ENCODE measurements at regions not wholly inside any gene's neighbourhood (a gene's known extent, or its start where the extent isn't known, plus 50 kb on each side); places are given as distances from the start of the nearest gene placed in this dataset.
A peak's percentile ranks its signal among the peaks of the same experiment; 100 is the strongest.

DNA sequence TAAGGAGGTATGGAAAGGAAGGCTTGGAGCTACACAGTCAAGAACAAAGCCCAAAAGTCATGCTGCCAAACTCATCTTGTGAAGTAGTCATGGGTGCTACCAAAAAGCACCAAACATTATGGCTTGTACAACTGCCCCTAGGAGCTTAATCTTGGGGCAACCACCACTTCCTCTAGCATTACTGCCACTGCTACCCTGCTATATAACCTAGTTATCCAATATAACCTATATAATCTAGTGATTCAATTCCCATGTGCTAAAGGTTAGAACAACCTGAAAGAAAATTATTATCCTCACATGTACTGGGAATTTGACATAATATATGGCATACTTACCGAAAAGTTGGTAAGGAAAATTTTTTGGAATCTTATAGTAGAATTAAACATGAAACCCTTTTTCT is 102.6 kb upstream of the RBBP8 start:
- Histone ChIP-seq H3K36me3 (ENCODE audit: control insufficient read depth in 3 of 3, insufficient read depth in 2 of 3, low read depth in 1 of 3, low read length in 3 of 3) (peaks cover 0 to 2% (median 0%) of the 10 kb centered on the region in 3 donors), H3K4me3 (ENCODE audit: low read depth in 1 of 3, low read length in 3 of 3) (no peak overlapping the region), H3K27ac (ENCODE audit: low read depth in 1 of 3, low read length in 2 of 3) (no peak overlapping the region), H3K9me3 (ENCODE audit: control insufficient read depth in 2 of 2, insufficient read depth in 1 of 2, low read depth in 1 of 2, low read length in 1 of 2) (no peaks in the 10 kb centered on the region), H3K27me3 (ENCODE audit: control insufficient read depth in 3 of 3, insufficient read depth in 3 of 3, low read length in 3 of 3) (no peaks in the 10 kb centered on the region), H3K4me1 (ENCODE audit: control insufficient read depth in 3 of 3, insufficient read depth in 2 of 3, low read depth in 1 of 3, low read length in 2 of 3) (peaks cover 0 to 9% (median 2%) of the 10 kb centered on the region in 3 donors)
- no peak for FAIRE-seq
- no peak for DNase-seq
- 93 to 100% (median 94%) methylated on average over 1 of the region's 1 CpG for whole genome bisulfite sequencing, 3 donors

DNA sequence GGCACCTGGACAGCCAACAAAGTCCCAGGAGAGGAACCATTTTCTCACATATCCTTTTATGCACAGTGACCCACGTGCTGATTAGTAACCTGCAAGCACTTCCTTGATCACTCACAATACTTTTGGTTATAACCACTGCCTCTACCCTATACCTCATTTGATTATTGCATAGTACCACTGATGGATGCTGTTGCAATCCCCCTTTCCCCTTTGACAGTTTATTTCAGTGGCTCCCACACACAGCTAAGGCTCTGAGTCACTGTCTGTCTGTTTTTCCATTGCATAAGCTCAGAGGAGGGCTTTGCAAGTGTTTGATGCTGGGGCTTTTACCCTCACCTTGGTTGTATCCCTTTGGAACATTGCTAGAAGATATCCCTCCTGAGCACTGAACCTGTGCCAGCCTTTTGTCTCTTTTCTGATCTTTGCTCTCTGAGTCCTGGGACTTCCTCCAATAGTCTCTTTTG is 101.7 kb upstream of the RBBP8 start:
- Histone ChIP-seq H3K9me3 (ENCODE audit: control insufficient read depth in 2 of 2, insufficient read depth in 1 of 2, low read depth in 1 of 2, low read length in 1 of 2) (no peaks in the 10 kb centered on the region), H3K27ac (ENCODE audit: low read depth in 1 of 3, low read length in 2 of 3) (no peak overlapping the region), H3K36me3 (ENCODE audit: control insufficient read depth in 3 of 3, insufficient read depth in 2 of 3, low read depth in 1 of 3, low read length in 3 of 3) (peaks cover 0 to 1% (median 0%) of the 10 kb centered on the region in 3 donors), H3K27me3 (ENCODE audit: control insufficient read depth in 3 of 3, insufficient read depth in 3 of 3, low read length in 3 of 3) (no peaks in the 10 kb centered on the region), H3K4me3 (ENCODE audit: low read depth in 1 of 3, low read length in 3 of 3) (no peak overlapping the region), H3K4me1 (ENCODE audit: control insufficient read depth in 3 of 3, insufficient read depth in 2 of 3, low read depth in 1 of 3, low read length in 2 of 3) (peaks cover 0 to 9% (median 2%) of the 10 kb centered on the region in 3 donors)
- FAIRE-seq (no peak), DNase-seq (peak; percentile 15 to 35)
- 11 to 27% (median 12%) methylated on average over 1 of the region's 1 CpG for WGBS, 3 donors

DNA sequence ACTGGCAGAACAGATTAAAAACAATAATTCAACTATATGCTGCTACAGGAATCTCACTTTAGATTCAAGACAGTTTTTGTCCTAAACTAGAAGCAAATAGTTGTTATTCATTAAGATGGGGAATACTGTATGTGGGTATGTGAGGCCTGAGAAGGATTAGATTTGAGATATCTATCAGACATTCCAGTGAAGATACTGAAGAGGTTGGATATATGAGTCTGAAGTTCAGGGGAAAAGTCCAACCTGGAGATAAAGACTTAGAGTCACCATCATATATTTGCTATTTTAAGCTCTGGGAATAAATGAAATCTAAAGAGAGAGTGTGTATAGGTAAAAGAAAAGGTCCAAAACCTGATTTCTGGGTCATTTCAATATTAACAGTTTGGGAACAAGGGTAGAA is 96.2 kb upstream of the RBBP8 start:
- FAIRE-seq: no peak
- H3K4me1 ChIP-seq (ENCODE audit: control insufficient read depth in 3 of 3, insufficient read depth in 2 of 3, low read depth in 1 of 3, low read length in 2 of 3): peaks cover 3 to 25% (median 6%) of the 10 kb centered on the region in 3 donors
- H3K27ac ChIP-seq (ENCODE audit: low read depth in 1 of 3, low read length in 2 of 3): peak overlapping the region in 2 of 3 donors; percentile 6 to 60

DNA sequence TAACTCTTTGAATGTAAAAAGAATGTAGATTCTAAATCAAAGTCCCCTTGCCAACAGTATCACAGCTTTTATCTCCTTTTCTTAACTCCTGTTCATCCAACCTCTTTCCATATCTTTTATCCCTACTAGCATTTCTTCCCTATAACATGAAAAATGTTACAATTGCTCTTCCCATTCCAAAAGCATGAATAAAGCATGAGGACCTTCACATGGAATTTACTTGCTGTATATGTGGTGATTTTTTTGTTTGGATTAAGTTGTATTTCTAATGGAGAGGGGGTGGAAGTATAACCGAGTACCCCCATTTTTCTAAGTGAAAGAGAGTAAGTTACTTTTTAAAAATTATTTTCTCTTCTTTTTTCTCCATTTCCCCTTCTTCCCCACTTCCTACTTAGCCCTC is 94.9 kb upstream of the RBBP8 start:
- peaks cover 3 to 22% (median 6%) of the 10 kb centered on the region in 3 donors for H3K4me1 ChIP-seq (ENCODE audit: control insufficient read depth in 3 of 3, insufficient read depth in 2 of 3, low read depth in 1 of 3, low read length in 2 of 3)
- FAIRE-seq: no peak
- H3K27ac ChIP-seq (ENCODE audit: low read depth in 1 of 3, low read length in 2 of 3): no peak overlapping the region
- WGBS, 3 donors: 91 to 97% (median 94%) methylated on average over 1 of the region's 1 CpG
- no peak for DNase-seq
- H3K27me3 ChIP-seq (ENCODE audit: control insufficient read depth in 3 of 3, insufficient read depth in 3 of 3, low read length in 3 of 3): no peaks in the 10 kb centered on the region
- H3K9me3 ChIP-seq (ENCODE audit: control insufficient read depth in 2 of 2, insufficient read depth in 1 of 2, low read depth in 1 of 2, low read length in 1 of 2): no peaks in the 10 kb centered on the region
- no peaks in the 10 kb centered on the region for H3K36me3 ChIP-seq (ENCODE audit: control insufficient read depth in 3 of 3, insufficient read depth in 2 of 3, low read depth in 1 of 3, low read length in 3 of 3)
- no peak overlapping the region for H3K4me3 ChIP-seq (ENCODE audit: low read depth in 1 of 3, low read length in 3 of 3)

More for the DNA sequence above, 96.2 kb upstream of the RBBP8 start:
- DNase-seq: peak; percentile 52 to 76
- Histone ChIP-seq H3K9me3 (ENCODE audit: control insufficient read depth in 2 of 2, insufficient read depth in 1 of 2, low read depth in 1 of 2, low read length in 1 of 2) (no peaks in the 10 kb centered on the region), H3K27me3 (ENCODE audit: control insufficient read depth in 3 of 3, insufficient read depth in 3 of 3, low read length in 3 of 3) (no peaks in the 10 kb centered on the region), H3K36me3 (ENCODE audit: control insufficient read depth in 3 of 3, insufficient read depth in 2 of 3, low read depth in 1 of 3, low read length in 3 of 3) (no peaks in the 10 kb centered on the region), H3K4me3 (ENCODE audit: low read depth in 1 of 3, low read length in 3 of 3) (no peak overlapping the region)

DNA sequence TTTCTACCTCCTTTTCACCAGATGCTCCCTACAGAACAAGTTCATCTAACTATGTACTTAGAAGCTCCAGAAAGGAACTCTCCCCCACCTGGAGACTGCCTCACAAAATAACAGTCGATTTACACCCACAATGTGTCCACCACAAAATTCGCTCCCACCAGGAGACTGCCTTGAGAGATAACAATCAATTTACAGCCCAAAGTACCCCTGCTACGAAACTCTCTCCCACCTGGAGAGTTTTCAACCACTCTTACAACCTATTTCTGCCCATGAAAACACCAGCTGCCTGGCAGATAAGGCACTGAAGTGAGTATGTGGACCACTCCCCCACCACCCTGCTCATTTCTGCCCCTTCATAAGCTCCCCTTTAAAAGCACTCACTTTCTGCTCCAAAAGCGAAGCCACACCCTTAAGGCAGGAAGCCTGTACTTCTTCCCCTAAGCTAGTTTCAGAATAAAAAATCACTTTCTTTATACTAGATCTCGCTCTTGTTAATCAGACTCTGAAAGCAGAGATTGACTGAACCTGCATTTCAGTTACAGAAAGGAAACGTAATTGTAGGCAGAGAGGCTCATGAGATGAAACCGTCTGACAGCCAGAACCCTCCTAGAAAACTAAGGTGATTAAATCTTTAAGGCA is 94.4 kb upstream of the RBBP8 start:
- Histone ChIP-seq H3K9me3 (ENCODE audit: control insufficient read depth in 2 of 2, insufficient read depth in 1 of 2, low read depth in 1 of 2, low read length in 1 of 2) (no peaks in the 10 kb centered on the region), H3K36me3 (ENCODE audit: control insufficient read depth in 3 of 3, insufficient read depth in 2 of 3, low read depth in 1 of 3, low read length in 3 of 3) (no peaks in the 10 kb centered on the region), H3K27me3 (ENCODE audit: control insufficient read depth in 3 of 3, insufficient read depth in 3 of 3, low read length in 3 of 3) (no peaks in the 10 kb centered on the region), H3K27ac (ENCODE audit: low read depth in 1 of 3, low read length in 2 of 3) (peak overlapping the region in 2 of 3 donors; percentile 46 to 58), H3K4me3 (ENCODE audit: low read depth in 1 of 3, low read length in 3 of 3) (peak overlapping the region in 1 of 3 donors; percentile 7), H3K4me1 (ENCODE audit: control insufficient read depth in 3 of 3, insufficient read depth in 2 of 3, low read depth in 1 of 3, low read length in 2 of 3) (peaks cover 3 to 22% (median 6%) of the 10 kb centered on the region in 3 donors)
- DNase-seq: peak in 1 of 2 donors; percentile 16
- no peak for FAIRE-seq
- WGBS, 3 donors: 9 to 25% (median 19%) methylated on average over 7 of the region's 7 CpGs

DNA sequence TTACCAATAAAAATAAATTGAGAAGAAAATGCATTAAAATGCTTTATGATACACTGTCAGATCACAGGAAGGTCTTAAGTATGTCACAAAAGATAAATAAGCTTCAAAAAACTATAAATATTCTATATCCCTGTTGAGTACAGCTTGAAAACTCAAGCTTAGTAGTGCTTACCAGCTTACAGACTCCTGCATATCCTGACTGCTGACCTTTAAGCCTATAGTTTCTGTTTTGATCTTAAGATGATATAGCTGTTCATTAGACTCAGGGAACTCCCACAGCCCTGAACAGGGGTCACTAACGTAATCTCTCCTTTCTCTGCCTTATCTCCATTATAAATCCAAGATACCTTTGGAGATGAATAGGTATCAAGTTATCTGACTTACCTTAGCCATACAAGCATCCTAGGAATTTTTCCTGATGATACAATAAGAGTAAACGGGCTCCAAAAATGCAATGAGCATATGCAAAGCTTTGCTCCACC is 93.7 kb upstream of the RBBP8 start:
- 14 to 48% (median 29%) methylated on average over 2 of the region's 2 CpGs for WGBS, 3 donors
- H3K4me1 ChIP-seq (ENCODE audit: control insufficient read depth in 3 of 3, insufficient read depth in 2 of 3, low read depth in 1 of 3, low read length in 2 of 3): peaks cover 5 to 22% (median 6%) of the 10 kb centered on the region in 3 donors
- FAIRE-seq (no peak), DNase-seq (peak; percentile 46 to 72)
- H3K4me3 ChIP-seq (ENCODE audit: low read depth in 1 of 3, low read length in 3 of 3): no peak overlapping the region
- H3K9me3 ChIP-seq (ENCODE audit: control insufficient read depth in 2 of 2, insufficient read depth in 1 of 2, low read depth in 1 of 2, low read length in 1 of 2): no peaks in the 10 kb centered on the region
- H3K36me3 ChIP-seq (ENCODE audit: control insufficient read depth in 3 of 3, insufficient read depth in 2 of 3, low read depth in 1 of 3, low read length in 3 of 3): no peaks in the 10 kb centered on the region
- H3K27ac ChIP-seq (ENCODE audit: low read depth in 1 of 3, low read length in 2 of 3): peak overlapping the region in 2 of 3 donors; percentile 46 to 58
- H3K27me3 ChIP-seq (ENCODE audit: control insufficient read depth in 3 of 3, insufficient read depth in 3 of 3, low read length in 3 of 3): no peaks in the 10 kb centered on the region

DNA sequence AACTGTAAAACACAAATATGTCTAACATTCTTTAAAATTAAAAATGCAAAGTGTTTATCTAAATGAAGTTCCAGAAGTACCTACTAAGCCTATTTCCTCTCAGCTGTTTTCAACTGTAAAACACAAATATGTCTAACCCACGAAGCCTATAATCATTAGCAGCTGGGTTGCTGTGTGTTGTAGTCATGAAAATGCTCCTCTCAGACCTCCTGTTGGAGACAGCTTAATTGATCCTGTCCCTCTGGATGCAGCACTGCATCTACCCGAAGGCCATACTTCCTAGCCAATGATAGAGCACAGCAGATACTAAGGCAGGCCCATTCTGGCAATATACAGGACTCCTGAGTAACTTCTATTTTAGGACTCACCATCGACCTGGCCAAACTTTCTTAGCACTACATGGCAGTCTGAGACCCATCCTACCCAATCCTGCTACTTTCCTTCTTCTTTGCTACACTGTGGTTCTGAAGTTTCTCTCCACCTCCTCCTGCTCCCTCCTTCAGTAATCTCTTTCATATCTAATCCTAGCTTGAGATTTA is 92.5 kb upstream of the RBBP8 start:
- no peak overlapping the region for H3K27ac ChIP-seq (ENCODE audit: low read depth in 1 of 3, low read length in 2 of 3)
- H3K4me3 ChIP-seq (ENCODE audit: low read depth in 1 of 3, low read length in 3 of 3): no peak overlapping the region
- 67 to 88% (median 84%) methylated on average over 3 of the region's 3 CpGs for WGBS, 3 donors
- H3K4me1 ChIP-seq (ENCODE audit: control insufficient read depth in 3 of 3, insufficient read depth in 2 of 3, low read depth in 1 of 3, low read length in 2 of 3): peaks cover 5 to 22% (median 6%) of the 10 kb centered on the region in 3 donors
- no peaks in the 10 kb centered on the region for H3K27me3 ChIP-seq (ENCODE audit: control insufficient read depth in 3 of 3, insufficient read depth in 3 of 3, low read length in 3 of 3)
- DNase-seq: no peak
- no peaks in the 10 kb centered on the region for H3K36me3 ChIP-seq (ENCODE audit: control insufficient read depth in 3 of 3, insufficient read depth in 2 of 3, low read depth in 1 of 3, low read length in 3 of 3)
- FAIRE-seq: no peak
- H3K9me3 ChIP-seq (ENCODE audit: control insufficient read depth in 2 of 2, insufficient read depth in 1 of 2, low read depth in 1 of 2, low read length in 1 of 2): no peaks in the 10 kb centered on the region

DNA sequence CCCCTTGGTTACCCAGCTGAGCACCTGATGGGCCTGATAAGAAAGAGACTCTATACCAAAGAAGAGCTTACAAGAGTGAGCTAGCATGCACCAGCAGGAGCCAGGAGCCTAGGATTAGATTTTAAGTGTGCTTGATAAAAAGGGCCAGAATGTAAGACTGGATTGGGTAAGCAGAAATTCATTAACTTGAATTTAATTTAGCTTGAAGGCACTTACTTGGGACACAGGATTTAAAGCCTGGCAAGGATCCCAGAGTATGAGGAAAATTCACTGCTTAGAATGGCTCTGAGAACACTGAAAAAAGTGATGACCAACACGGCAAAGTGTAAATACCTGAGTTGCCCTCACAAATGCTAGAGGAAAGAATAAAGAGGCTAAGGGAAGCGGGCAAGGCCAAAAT is 91.3 kb upstream of the RBBP8 start:
- DNase-seq (no peak), FAIRE-seq (no peak)
- Histone ChIP-seq H3K36me3 (ENCODE audit: control insufficient read depth in 3 of 3, insufficient read depth in 2 of 3, low read depth in 1 of 3, low read length in 3 of 3) (no peaks in the 10 kb centered on the region), H3K4me3 (ENCODE audit: low read depth in 1 of 3, low read length in 3 of 3) (no peak overlapping the region), H3K27ac (ENCODE audit: low read depth in 1 of 3, low read length in 2 of 3) (no peak overlapping the region), H3K4me1 (ENCODE audit: control insufficient read depth in 3 of 3, insufficient read depth in 2 of 3, low read depth in 1 of 3, low read length in 2 of 3) (peaks cover 5 to 25% (median 6%) of the 10 kb centered on the region in 3 donors), H3K27me3 (ENCODE audit: control insufficient read depth in 3 of 3, insufficient read depth in 3 of 3, low read length in 3 of 3) (no peaks in the 10 kb centered on the region), H3K9me3 (ENCODE audit: control insufficient read depth in 2 of 2, insufficient read depth in 1 of 2, low read depth in 1 of 2, low read length in 1 of 2) (no peaks in the 10 kb centered on the region)
- 80 to 91% (median 90%) methylated on average over 2 of the region's 2 CpGs for WGBS, 3 donors

Data from small intestine (tissue), 7 donors.